ENCODE measurements at regions not wholly inside any gene's neighbourhood (a gene's known extent, or its start where the extent isn't known, plus 50 kb on each side); places are given as distances from the start of the nearest gene placed in this dataset.

DNA sequence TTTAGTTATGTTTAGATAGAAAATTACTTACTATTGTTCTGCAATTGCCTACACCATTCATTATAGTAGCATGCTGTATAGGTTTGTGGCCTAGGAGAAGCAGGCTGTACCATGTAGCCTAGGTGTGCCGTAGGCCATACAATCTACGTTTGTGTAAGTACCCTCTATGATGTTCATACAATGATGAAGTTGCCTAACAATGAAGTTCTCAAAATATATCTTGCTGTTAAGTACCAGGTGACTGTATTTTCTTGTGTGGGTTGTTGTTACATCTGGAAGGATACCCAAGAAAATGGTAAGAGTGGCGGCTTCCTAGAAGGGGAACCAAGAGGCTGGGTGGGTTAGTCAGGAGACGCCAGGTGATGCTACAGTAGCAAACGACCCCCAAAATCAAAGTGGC is 88.3 kb upstream of the FOXF1 start:
- Histone ChIP-seq H3K27ac (no peak overlapping the region), H3K4me2 (no peak overlapping the region), H3K9me3 (peaks cover 12% of the 10 kb centered on the region; the same call in 1 of the 3 replicates), H3K4me3 (no peak overlapping the region), H3K4me1 (no peaks in the 10 kb centered on the region)
- FAIRE-seq, result no peak
- TF ChIP-seq NR3C1 (IDR thresholded peaks at IDR 0.05), result no peak
- TF ChIP-seq MAZ (IDR thresholded peaks at IDR 0.05; ENCODE audit: borderline replicate concordance, low read depth, low read length), result no peak
- TF ChIP-seq, protein P1, sequence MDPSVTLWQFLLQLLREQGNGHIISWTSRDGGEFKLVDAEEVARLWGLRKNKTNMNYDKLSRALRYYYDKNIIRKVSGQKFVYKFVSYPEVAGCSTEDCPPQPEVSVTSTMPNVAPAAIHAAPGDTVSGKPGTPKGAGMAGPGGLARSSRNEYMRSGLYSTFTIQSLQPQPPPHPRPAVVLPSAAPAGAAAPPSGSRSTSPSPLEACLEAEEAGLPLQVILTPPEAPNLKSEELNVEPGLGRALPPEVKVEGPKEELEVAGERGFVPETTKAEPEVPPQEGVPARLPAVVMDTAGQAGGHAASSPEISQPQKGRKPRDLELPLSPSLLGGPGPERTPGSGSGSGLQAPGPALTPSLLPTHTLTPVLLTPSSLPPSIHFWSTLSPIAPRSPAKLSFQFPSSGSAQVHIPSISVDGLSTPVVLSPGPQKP (IDR thresholded peaks at IDR 0.05; ENCODE audit: low read depth, low read length), result no peak
- no peak for TF ChIP-seq JUN (IDR thresholded peaks at IDR 0.05)
- TF ChIP-seq SMC3 (IDR thresholded peaks at IDR 0.05), result no peak
- no peak for TF ChIP-seq NPAS2 (CRISPR knock-in tag; IDR thresholded peaks at IDR 0.05; ENCODE audit: borderline replicate concordance)
- no peak for TF ChIP-seq SREBF2 (IDR thresholded peaks at IDR 0.05)
- TF ChIP-seq KDM5A (IDR thresholded peaks at IDR 0.05), result no peak
- TF ChIP-seq CTCF (IDR thresholded peaks at IDR 0.05), result no peak
- no peak for TF ChIP-seq TFCP2L1 (CRISPR knock-in tag; IDR thresholded peaks at IDR 0.05)
- TF ChIP-seq, protein P2, sequence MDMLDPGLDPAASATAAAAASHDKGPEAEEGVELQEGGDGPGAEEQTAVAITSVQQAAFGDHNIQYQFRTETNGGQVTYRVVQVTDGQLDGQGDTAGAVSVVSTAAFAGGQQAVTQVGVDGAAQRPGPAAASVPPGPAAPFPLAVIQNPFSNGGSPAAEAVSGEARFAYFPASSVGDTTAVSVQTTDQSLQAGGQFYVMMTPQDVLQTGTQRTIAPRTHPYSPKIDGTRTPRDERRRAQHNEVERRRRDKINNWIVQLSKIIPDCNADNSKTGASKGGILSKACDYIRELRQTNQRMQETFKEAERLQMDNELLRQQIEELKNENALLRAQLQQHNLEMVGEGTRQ (IDR thresholded peaks at IDR 0.05), result no peak
- no peak for TF ChIP-seq ZNF302 (CRISPR knock-in tag; IDR thresholded peaks at IDR 0.05)
- TF ChIP-seq BHLHE40 (IDR thresholded peaks at IDR 0.05; ENCODE audit: low read depth, low read length), result no peak
- no peak for TF ChIP-seq CEBPB (IDR thresholded peaks at IDR 0.05)
- TF ChIP-seq HOXB5 (CRISPR knock-in tag; IDR thresholded peaks at IDR 0.05), result no peak
- TF ChIP-seq FOXS1 (CRISPR knock-in tag; IDR thresholded peaks at IDR 0.05), result no peak
- no peak for TF ChIP-seq MYC (IDR thresholded peaks at IDR 0.05; ENCODE audit: borderline replicate concordance, low read length)
- TF ChIP-seq KDM1A (IDR thresholded peaks at IDR 0.05; ENCODE audit: low read depth), result no peak
- no peak for DNase-seq (ENCODE audit: low read depth in 1 of 2, low spot score in 1 of 2)
- POLR2A ChIA-PET, result interaction anchor here (0.6 kb wide), 1 partner anchor 338 kb away, joined by 4 read pairs; no protein-coding TSS in a partner anchor
- ATAC-seq, result no peak
- 9% methylated on average over 5 of the region's 5 CpGs for WGBS (ENCODE audit: missing lambda C conversion rate)
- CTCF ChIA-PET, result no interaction called here

- Histone ChIP-seq H3K4me2 (no peak overlapping the region), H3K4me1 (no peaks in the 10 kb centered on the region), H3K4me3 (no peak overlapping the region), H3K27ac (no peak overlapping the region), H3K9me3 (peaks cover 12% of the 10 kb centered on the region; the same call in 1 of the 3 replicates)
- TF ChIP-seq MAZ (IDR thresholded peaks at IDR 0.05; ENCODE audit: borderline replicate concordance, low read depth, low read length), result no peak
- no peak for TF ChIP-seq TP53 (CRISPR knock-in tag; IDR thresholded peaks at IDR 0.05)
- no peak for TF ChIP-seq TFCP2L1 (CRISPR knock-in tag; IDR thresholded peaks at IDR 0.05)
- no peak for TF ChIP-seq FOSB (CRISPR knock-in tag; IDR thresholded peaks at IDR 0.05)
- TF ChIP-seq RAD21 (conservative IDR thresholded peaks at IDR 0.05 in 1 of 2, IDR thresholded peaks at IDR 0.05 in 1 of 2), result no peak
- no peak for TF ChIP-seq NFE2L2 (conservative IDR thresholded peaks at IDR 0.05; ENCODE audit: low read length)
- TF ChIP-seq CTCF (IDR thresholded peaks at IDR 0.05), result no peak
- TF ChIP-seq PBX3 (IDR thresholded peaks at IDR 0.05), result no peak
- no peak for TF ChIP-seq EHMT2 (IDR thresholded peaks at IDR 0.05; ENCODE audit: low read depth)
- DNase-seq (ENCODE audit: low read depth in 1 of 2, low spot score in 1 of 2) (no peak), FAIRE-seq (no peak), ATAC-seq (no peak)
- ChIA-PET POLR2A (no interaction called here), CTCF (no interaction called here)
- WGBS (ENCODE audit: missing lambda C conversion rate), result 27% methylated on average over 10 of the region's 10 CpGs
Measured at GRCh38 chr16:86424398-86424797, 85.9 kb upstream of the FOXF1 start.

All from A549 (cell line).